T47D (cell line): ENCODE measurements at regions not wholly inside any gene's neighbourhood (a gene's known extent, or its start where the extent isn't known, plus 50 kb on each side); places are given as distances from the start of the nearest gene placed in this dataset.

Experiments
- DNase-seq, 2 experiments: peaks; one replicate each; pipeline versions ENCODE4 v3.0.0 to v3.0.0-alpha.2; 2011 to 2012; ENCODE audit warnings: low read depth in 1 of 2, low spot score in 1 of 2
- JUND ChIP-seq: IDR thresholded peaks from 2 replicates; pipeline ENCODE4 v1.6.1; 2012; ENCODE audit warnings: low read depth
- in situ Hi-C: cut with HindIII; loops from 2 replicates; pipeline ENCODE4 v1.10.0; 2016; ENCODE audit warnings: low sequenced_read_pairs, low pct_unique_long_range_greater_than_20kb

- TF ChIP-seq JUND, result no peak
- no peak for DNase-seq
- in situ Hi-C loops, result no loop called here
Measured at GRCh38 chr15:66615846-66616245, 50.0 kb upstream of the LCTL start.

- no peak for TF ChIP-seq JUND
- in situ Hi-C loops, result no loop called here
- DNase-seq, result no peak
Measured at GRCh38 chr15:66617137-66618090, 51.6 kb upstream of the LCTL start.

- peak; percentile 70 to 78 for DNase-seq
- in situ Hi-C loops, result no loop called here
- TF ChIP-seq JUND, result no peak
Measured at GRCh38 chr15:66619152-66619903, 53.5 kb upstream of the LCTL start.

GRCh38 chr15:66620341-66620740, 54.5 kb upstream of the LCTL start:
- no peak for DNase-seq
- in situ Hi-C loops, result no loop called here
- no peak for TF ChIP-seq JUND

- TF ChIP-seq JUND, result no peak
- no peak for DNase-seq
- in situ Hi-C loops, result no loop called here
Measured at GRCh38 chr15:66620744-66621344, 55.0 kb upstream of the LCTL start.

GRCh38 chr15:66621491-66622467, 56.0 kb upstream of the LCTL start:
- in situ Hi-C loops, result no loop called here
- DNase-seq, result no peak
- no peak for TF ChIP-seq JUND

- TF ChIP-seq JUND, result no peak
- no peak for DNase-seq
- in situ Hi-C loops, result no loop called here
Measured at GRCh38 chr15:66622591-66623022, 56.8 kb upstream of the LCTL start.

GRCh38 chr15:66623801-66624453, 58.1 kb upstream of the LCTL start:
- no peak for TF ChIP-seq JUND
- DNase-seq, result no peak
- in situ Hi-C loops, result no loop called here

GRCh38 chr15:66625531-66625930, 59.7 kb upstream of the LCTL start:
- no peak for TF ChIP-seq JUND
- no peak for DNase-seq
- in situ Hi-C loops, result no loop called here

GRCh38 chr15:66625974-66626373, 60.2 kb upstream of the LCTL start:
- in situ Hi-C loops, result no loop called here
- no peak for DNase-seq
- TF ChIP-seq JUND, result no peak

GRCh38 chr15:66628976-66629723, 63.4 kb upstream of the LCTL start:
- no peak for TF ChIP-seq JUND
- no peak for DNase-seq

More at GRCh38 chr15:66628976-66629723, 63.4 kb upstream of the LCTL start:
- in situ Hi-C loops, result no loop called here
